UCSD-AML1 (cell line): ENCODE measurements at regions not wholly inside any gene's neighbourhood (a gene's known extent, or its start where the extent isn't known, plus 50 kb on each side); places are given as distances from the start of the nearest gene placed in this dataset.
"Not testable (repeated sequence)": the region's sequence is repeated elsewhere in the genome, so short reads cannot be mapped to it uniquely, and the experiment has no call there.

Experiments used
- DNase-seq: peaks from one replicate; lab custom pipeline; 2025; ENCODE audit not compliant: unreplicated experiment; lab: John Stamatoyannopoulos, UW

DNA sequence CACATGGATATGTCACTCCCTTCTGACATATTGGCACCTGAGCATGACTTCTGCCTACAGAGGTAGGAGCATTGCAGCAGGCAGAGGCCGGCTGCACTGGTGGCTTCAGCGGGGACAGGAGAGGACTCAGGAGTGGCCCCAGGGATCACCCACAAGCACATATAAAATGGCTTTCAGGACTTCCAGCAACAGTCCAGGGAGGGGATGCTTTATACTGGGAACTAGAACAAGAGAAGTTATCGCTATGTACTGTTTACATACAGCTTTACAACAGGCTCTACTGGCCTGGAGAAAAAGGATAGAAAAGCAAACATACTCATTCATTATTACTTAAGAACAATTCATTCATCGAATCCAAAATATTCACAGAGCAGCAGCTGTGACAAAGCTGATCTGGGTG is 337.8 kb downstream of the THBS2 start:
- no peak for DNase-seq

DNA sequence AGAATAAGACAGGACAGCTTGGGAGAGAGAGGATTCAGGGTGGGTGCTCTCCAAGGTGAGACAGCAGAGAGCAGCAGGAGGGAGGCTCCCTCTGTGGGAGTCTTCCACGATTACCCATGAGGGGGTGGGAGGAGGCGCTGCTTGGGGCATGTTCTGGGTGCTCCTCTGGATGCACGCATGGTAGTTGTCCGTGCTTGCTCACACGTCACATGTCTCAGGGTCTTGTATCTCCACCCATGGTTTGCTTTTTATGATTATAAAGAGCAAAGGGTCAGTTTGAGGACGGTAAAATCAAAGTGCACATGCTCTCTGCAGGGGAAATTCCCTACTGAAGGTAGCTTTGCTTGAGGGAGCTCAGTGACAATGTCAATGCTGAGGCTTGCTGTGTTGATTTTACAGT is 338.4 kb downstream of the THBS2 start:
- DNase-seq = no peak

DNA sequence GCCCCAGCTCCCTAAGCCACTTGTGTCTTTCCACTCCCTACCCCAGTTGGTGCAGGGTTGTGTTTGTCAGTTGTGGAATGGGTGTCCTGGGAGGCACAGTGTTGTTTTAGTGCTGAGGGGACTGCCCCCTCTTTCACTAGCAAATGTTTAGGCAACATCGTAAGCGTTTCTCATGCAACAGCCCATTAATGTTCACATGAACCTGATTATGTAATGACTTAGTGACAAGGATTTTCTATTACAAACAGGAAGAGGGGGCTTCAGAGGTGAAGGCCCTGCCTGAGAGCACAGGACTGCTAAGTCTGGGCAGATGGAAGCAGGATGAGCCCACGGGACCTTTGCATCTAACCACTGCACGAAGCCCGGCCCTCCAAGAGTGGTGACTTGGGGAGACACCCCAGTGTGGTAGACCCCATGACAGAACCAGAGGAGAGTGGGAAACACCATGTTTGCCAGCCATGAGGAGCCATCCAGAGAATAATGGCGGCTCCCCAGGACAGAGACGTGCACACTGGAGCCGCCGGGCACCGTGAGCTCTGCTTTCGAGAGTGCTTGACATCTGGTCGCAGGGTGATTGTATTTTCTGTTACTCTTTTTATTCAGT is 339.7 kb downstream of the THBS2 start:
- no peak for DNase-seq

DNA sequence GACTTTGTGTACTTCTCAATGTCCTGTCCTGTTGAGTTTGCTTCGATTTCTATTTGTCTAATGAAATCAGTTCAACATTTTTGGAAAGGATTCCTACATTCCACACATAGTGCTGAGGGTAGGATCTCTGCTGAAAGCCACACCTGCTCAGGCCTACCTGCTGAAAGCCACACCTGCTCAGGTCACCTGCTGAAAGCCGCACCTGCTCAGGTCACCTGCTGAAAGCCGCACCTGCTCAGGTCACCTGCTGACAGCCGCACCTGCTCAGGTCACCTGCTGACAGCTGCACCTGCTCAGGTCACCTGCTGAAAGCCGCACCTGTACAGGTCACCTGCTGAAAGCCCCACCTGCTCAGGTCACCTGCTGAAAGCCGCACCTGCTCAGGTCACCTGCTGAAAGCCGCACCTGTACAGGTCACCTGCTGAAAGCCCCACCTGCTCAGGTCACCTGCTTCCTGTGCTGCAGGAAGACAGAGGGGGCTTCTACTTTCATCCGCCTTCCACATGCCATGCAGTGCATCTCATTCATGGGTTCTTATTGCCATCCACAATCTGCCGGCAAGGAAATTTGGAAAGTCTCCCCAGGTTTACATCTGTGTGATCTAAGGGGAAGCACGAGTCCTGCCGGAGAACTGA is 340.3 kb downstream of the THBS2 start:
- DNase-seq = not testable (repeated sequence)

DNA sequence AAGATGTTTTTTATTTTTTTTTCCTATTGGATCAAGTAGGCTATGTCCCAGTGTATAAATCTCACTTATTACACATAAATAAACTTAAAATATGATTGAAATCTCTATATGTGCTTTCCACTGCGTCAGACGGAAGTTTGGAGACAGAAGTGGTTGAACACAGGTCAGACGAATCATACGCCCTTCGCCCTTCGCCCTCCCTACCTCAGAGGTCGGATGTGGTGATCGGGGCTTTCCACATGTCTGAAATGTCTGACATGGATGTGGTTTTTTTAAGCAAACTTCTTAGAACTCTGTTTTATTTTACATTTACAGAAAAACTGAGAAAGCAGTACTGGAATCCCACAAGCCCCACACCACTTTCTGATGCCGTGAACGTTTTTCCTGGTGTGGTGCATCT is 344.4 kb downstream of the THBS2 start:
- no peak for DNase-seq

DNA sequence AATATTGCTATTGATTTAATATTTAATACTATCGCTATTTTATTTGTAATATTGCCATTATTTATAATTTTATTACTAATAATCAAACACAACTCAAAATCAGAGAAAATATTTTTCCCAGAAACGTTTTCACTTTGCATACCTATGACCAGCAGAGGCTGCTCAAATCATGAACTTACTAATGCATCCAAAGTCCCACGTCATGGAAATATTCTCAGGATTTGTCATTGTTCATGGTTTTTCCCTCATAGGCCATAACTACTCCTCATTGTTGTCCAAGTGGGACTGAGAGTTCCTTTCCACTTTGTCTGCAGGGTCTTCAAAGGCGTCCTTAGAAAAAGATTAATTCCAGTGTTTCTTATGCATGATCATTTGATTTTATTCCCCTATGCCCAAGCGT is 344.8 kb downstream of the THBS2 start:
- no peak for DNase-seq

DNA sequence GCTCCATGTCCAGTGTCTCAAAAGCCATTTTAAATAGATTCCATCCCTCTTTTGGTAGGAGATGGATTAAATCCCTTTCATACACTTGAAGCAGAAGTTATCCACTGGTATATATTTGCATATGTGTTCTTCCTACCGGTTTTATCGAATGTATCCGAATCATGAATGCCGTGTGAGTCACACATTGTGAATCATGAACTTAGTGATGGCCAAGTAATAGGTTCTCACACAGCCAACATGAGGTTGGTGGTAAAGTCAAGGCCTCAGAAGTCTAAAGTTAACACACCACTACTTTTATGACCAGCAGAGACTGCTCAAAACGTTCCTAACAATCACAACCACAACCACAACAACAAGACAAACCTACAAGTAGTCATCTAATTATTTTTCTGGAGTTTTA is 345.5 kb downstream of the THBS2 start:
- DNase-seq = no peak

DNA sequence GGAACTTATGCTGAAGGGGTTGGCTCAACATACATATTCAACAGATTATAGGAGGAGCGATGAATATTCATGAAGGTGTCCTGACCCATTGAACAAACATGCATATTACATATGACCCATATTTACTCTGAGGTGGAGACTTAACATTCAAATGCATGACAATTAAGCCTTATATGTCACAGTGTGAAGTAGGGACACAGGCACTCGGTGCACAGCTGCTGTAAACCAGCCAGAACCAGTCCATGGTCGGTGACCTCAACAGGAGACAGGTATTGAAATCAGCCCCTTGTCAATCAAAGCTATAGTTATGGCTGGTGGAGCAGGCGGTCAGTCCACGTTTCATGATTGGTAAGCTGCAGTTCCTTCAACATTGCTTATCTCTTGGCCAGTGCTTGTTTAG is 347.3 kb downstream of the THBS2 start:
- no peak for DNase-seq

DNA sequence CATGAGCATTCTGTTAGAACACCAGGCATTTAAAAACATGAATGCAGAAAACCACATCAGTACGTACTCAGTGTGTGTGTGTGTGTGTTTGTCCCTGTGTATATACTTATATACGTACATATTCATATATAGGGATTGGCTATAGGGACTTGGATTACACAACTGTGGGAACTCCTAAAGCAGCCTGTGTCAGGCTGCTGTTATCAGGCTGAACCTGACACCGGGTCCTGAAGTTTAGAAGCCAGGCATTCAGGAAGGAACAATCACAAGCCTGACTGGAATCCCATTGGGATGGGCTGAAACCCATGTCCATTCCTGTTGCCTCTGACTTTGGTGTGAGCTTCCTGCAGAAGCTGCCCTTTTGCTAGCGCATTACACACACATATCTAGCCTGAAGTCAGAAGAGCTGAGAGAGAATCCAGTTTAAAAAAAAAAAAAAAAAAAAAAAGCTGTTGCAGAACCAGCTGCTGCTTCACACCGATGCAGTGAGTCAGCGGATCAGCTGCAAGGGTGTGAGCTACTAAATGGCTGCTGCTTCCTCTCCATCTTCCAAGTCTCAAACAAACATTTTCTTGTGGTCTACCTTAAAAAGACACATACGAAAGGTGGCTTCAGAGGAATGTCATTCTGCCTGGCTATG is 348.1 kb downstream of the THBS2 start:
- no peak for DNase-seq

DNA sequence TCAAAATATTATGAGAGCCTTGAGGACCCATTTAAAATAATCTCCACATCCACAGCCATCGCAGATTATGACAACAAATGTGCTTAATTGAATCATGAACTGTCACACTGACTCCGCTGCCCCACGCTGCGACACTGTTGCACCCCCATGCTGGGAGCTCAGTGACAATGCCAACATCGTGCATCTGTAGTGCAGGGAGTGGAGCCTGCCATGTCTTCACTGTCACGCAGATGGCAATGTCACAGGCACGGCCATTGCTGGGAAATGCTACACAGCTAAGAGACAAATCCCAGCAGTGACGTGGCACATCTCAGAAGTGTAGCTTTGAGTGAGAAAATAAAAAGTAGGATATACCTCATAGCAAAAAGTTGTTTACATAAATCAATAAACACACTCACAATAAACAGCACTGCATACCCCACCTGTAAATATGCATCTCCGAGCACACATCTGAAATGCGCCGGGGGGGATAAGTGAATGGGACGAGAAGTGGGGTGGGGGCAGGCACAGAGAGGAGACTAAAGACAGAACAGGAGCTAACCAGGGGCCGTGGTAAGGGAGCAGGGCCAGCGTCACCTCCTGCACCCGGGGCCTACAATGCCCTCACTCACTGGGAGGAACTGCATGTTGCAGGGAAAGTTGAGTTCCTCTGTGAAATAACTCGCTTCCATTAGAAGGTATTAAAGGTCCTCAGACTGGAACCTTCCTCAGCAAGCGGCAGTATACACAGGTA is 349.9 kb downstream of the THBS2 start:
- no peak for DNase-seq

DNA sequence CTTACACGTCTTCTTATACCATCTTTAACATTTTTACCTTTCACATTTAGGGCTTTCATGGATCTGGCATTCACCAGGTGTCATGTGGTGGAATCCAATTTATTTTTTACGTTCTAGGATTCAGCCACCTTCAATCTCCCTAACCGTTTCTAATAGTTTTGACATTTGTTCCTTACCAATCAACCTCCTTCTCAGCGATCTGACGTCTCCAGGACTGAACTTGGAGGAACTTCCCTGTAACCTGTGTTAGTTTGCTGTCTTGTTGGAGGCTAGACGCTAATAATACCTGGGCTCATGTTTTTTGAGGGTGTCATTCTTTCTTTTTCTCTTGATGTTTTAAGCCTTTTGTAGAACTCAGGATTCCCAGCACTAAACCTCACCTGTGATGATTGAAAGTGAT is 351.6 kb downstream of the THBS2 start:
- no peak for DNase-seq

DNA sequence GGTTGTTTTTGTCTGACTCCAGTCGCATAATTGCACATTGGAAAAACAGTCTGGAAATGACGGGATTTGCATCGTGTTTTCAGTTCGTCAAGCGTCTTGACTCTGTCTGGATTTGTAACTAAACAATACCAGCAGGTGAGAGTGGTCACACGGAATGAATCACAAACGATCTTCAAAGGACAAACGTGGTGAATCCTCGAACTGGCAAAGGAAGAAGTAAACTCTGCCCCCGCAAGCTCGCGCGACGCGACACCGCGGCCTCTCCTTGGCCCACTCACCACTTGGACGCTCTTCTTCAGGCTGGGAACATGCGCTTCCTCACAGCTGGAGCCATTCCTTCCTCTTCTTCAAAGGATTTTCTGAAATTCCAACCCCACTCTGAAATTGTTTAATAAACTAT is 352.6 kb downstream of the THBS2 start:
- DNase-seq = no peak

DNA sequence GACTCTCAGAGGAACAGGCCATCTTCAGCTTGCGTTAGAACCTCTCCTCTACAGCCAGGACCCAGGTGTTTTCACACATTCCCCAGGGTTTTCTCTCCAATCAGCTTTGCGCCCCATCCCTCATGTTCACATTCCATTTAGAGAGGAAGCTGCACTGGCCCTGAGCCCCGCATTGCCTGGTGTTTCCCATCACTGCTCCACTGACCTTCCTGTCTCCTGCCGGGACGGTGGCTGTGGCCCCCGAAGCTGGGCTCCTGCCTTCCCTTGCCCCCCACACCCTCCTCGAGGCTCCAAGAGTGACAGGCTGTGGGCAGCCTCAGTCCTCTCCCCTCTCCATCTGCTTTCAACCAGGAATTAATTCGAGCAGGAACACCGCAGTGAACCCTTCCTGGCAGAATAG is 357.3 kb downstream of the THBS2 start:
- DNase-seq = no peak

DNA sequence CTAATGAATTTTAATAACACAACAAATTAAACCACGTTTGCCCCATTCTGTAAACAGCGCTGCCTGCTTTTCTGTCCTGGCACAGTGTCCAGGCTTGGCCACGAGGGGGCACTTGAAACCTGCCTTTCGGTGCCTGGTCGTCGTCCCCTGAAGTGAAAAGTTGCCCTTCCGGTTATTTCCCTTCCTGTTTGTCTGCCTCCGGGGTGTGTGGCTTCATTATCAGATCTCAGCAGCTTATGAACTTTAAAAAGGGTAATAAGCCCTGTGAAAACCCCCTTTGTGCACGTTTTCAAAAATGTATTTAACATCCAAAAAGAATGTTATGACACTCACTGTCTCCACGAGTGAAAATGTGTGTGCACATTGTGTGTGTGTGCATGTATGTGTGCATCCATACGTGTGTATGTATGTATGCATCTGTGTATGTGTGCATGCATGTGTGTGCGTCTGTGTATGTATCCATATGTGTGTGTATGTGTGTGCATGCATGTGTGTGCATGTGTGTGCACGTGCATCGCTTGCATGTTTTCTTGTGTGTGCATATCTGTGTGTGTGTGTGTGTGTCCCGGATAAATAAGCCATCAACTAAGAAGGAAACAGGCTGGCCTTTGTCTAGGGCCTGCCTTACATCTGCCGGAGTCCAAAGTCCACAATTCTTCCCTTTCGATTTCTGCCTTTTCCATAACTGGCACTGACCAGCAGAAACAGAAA is 358.4 kb downstream of the THBS2 start:
- DNase-seq = peak; percentile 72

DNA sequence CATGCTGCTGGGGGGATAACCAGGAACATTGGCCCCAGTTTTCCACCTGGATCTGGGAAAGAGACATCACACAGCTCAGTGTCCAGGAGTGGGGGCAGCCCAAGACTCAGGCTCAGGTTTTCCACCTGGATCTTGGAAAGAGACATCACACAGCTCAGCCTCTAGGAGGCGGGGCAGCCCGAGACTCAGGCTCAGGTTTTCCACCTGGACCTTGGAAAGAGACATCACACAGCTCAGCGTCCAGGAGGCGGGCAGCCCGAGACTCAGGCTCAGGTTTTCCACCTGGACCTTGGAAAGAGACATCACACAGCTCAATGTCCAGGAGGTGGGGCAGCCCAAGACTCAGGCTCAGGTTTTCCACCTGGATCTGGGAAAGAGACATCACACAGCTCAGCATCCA is 361.6 kb downstream of the THBS2 start:
- DNase-seq = no peak

DNA sequence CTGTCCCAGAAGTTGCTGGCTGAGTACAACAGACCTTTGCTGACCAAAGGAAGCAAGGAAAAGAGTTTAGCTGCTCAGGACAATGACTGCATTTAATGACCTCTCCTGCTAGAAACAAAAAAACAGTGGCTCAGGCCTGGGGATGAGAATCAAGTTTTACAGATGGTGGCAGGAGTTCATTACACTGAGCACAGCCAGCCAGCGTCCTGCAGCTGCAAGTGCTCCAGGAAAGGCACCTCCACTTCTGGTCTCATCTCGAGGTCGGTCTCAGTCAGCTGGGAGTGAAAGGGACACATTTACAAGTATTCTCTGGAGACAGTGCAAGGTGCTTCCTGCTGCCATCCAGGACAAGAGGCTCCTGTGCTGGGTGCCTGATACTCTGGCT is 362.7 kb downstream of the THBS2 start:
- DNase-seq = no peak

DNA sequence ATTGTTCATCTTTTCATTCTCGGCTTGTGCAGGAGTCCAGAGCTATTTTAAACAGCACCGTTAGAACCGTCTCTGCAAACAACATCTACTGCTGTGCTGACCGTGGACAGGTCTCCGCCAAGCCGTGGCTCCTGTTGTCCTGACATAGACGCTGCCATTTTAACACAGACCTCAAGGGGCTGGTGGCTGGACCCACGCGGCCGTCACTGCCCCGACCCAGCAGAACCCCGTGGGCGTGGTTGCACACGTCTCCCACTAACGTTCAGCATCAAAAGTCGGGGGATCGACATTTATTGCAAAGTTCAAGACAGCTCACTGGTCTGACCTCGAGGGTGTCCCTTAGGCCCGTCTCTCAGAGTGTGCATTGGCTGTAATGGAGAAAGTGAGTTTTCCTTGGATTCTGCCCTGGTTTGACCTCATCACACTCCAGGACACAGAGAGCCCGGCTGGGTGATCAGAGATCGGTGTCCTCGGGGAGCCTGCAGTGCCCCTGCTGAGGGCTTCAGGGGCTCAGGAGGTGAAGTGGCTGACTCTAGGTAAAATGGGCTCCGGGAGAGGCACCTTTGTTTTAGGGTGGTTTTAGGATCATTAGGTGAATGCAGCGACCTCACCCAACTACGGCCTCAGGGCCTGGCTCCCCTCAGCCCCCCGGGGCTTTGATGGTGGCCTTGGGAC is 363.2 kb downstream of the THBS2 start:
- DNase-seq = no peak

DNA sequence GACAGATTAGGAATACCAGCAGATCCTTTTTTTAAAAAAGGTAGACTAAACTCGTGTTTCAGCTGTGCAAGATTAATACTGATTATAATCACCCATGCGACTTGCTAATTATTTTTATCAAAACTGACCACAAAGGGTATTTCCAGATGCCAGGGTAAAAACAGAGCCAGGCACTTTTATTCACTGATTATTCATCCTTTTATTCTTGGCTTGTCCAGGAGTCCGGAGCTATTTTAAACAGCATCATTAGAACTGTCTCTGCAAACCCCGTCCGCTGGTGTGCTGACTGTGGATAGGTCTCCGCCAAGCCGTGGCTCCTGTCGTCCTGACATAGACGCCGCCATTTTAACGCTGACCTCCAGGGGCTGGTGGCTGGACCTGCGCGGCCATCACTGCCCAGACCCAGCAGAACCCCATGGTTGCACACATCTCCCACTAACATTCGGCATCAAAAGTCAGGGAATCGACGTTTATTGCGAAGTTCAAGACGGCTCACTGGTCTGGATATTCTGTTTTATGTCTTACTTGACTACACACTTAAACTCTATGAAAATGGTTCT is 364.8 kb downstream of the THBS2 start:
- DNase-seq = no peak

DNA sequence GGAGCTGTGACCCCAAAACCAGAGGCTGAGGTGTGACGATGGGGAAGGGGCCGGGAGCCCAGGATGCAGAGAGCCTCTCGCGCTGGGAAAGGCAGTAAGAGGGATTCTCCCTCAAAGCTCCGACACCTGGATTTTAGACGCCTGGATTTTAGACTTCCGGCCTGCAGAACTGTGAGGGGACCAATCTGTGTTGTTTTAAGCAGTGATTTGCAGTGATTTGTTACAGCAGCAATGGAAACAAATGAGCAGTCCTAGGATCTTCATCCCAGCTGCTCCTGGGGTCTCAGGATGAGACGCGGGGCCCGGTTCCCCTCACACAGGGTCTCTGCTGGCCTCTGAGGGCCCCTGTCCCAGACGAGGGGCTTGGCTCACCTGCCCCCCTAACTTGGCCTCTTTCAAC is 365.5 kb downstream of the THBS2 start:
- DNase-seq = no peak

DNA sequence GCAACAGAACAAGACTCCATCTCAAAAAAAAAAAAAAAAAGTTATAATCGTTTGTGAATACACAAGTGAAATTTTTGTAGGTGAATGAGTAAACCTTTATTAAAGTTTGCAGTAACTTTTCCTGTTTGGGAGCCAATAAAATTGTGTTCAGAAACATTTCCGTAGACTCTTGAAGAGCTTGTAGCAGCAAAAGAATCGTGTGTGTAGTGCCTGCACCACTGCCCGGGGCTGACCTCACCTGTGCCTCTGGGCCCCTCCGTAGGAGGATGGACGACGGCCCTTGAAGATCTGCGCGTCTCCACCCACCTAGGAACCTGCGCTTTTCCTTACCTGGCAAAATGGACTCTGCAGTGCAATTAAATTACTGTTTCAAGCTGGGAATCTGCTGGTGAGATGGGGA is 366.0 kb downstream of the THBS2 start:
- no peak for DNase-seq

DNA sequence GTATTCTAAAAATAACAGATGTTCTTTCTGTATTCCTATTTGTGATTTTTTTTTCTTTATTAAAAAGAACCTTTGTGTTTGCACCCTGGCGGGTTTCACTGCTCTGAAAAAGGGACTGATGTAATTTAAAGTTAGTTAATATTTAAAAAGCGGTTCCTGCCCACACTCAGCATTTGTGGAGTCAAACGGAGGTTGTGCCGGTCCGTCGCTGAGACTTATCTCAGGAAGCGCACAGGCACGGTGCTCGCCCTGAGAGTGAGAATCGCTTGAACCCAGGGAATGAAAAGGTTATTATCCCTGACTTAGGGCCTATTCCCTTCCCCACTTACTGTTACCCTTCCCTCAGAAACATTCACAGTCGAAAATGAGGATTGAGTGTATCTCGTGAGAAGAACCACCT is 366.7 kb downstream of the THBS2 start:
- DNase-seq = no peak
